Stimulated activated CD4-positive, alpha-beta T cell treated with anti-CD3 and anti-CD28 coated beads, Interleukin-12 subunit alpha, Interleukin-12 subunit beta, amount 100 ng/mL, for 48 hours (primary cell): ENCODE measurements at regions not wholly inside any gene's neighbourhood (a gene's known extent, or its start where the extent isn't known, plus 50 kb on each side); places are given as distances from the start of the nearest gene placed in this dataset.

Experiments
- DNase-seq, 3 donors: peaks; one replicate each; pipeline ENCODE4 v3.0.0-alpha.2; 2020; ENCODE audit warnings: low read depth in 2 of 3, low spot score in 1 of 3

GRCh38 chr18:40583671-40584070 lies 1371.4 kb upstream of the PIK3C3 start:
- no peak for DNase-seq

- no peak for DNase-seq
Observed at GRCh38 chr18:40582105-40582504, 1372.9 kb upstream of the PIK3C3 start.

DNA sequence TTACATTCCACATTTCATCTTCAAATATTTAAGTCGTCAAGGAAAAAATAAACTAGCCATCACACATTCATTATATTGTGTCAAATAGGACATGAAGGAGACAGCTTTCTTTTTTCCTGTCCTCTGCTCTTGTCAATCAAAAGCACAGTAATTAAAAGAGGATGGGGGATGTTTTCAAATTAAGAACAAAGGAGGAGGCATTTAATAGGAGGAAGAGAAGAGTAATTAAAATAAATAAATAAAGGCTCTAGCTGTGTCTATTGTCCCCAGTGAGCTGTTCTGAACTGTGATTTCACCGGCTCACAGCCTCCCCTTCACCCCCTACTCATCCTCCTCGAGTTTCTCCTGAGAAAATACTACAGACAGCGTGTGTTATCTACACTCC lies 1377.1 kb upstream of the PIK3C3 start:
- no peak for DNase-seq

DNA sequence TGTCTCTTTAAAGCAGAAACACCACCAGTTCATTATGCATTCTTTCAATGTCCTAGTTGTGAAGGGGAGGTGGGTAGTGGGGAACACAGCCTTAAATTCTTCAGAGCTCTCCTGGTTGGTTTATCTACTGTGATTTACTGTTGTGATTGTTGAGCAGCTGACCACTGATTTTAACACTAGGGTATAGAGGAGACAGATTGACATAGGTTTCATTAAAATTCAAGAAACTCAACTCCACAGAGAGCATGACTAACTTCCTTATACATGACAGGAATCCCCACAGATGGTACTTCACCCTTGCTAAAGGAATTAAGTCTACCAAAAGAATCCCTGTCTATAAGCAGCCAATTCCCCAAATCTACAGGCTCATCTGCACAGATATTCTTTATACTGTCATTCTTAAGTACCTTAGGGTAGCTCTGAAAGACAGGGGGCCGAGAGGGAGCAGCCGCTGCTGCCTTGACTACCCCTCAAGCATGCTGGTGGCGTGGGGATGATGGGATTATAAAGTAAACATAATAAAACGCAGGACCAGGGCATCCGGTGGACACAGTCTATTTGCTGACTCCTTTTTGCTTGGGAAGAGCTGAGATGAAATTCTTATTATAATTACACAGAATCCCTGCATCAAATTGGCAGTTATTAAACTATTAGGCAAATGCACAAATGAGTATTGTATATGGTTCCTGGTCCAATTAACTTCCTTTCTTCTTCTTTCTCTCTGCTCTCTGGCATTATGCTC lies 1377.6 kb upstream of the PIK3C3 start:
- no peak for DNase-seq

- no peak for DNase-seq
Observed at GRCh38 chr18:40576507-40577115, 1378.4 kb upstream of the PIK3C3 start.

DNA sequence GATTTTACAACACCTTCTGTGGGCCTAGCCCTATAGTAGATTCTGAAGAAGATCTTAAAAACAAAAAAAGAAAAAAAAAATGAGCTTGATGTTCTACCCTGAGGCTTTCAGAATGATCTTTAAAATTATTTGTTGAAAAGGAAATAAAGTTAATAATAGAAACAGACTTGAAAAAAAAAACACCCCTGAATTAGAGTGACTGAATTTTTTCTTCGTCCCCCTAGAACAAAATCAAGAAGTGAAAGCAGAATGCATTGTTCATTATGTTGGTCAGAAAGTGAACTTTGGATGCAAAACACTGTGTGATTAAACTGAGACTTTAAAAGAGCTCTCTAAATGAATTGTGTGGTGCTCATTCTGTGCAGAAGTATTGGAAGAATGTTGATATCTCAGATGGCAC lies 1384.4 kb upstream of the PIK3C3 start:
- no peak for DNase-seq

DNA sequence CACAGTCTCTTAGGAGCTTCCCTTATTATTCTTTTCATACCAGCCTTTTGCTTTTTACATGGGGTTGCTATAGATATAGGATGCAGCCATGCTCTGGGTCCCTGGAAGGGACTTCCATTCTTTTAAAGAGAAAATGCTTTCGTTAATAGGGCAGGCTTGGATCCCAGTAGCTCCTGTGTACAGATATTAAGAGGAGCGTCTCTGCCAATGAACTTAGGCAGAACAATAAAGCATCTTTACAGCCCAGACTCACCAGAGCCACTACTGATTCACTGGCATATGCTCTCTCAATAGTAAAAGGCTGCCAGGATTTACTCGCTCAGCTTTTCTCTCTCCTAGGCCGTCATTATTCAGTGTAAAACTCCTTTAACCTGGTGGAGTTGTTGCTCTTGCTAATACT lies 1385.4 kb upstream of the PIK3C3 start:
- no peak for DNase-seq

GRCh38 chr18:40566510-40566844 lies 1388.6 kb upstream of the PIK3C3 start:
- DNase-seq, result no peak

- DNase-seq, result no peak
Observed at GRCh38 chr18:40565805-40566509, 1389.1 kb upstream of the PIK3C3 start.

DNA sequence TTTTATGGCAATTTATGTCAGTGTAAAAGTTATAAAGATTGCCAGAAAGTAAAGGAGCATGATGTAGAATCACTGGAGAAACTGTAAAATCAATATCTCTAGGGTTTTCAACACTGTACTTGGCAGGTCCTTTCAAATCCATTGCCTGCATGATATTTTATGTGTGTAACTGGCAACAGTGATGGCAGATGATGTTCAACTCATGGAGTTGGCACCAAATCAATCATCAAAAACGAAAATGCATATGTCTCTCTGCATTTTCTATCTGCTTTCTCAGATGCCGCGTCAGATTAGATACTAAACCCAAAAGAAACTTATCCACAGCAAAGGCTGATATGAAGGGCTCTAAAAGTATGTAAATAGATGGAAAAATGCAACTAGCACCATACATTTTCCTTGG lies 1395.5 kb upstream of the PIK3C3 start:
- DNase-seq, result no peak

DNA sequence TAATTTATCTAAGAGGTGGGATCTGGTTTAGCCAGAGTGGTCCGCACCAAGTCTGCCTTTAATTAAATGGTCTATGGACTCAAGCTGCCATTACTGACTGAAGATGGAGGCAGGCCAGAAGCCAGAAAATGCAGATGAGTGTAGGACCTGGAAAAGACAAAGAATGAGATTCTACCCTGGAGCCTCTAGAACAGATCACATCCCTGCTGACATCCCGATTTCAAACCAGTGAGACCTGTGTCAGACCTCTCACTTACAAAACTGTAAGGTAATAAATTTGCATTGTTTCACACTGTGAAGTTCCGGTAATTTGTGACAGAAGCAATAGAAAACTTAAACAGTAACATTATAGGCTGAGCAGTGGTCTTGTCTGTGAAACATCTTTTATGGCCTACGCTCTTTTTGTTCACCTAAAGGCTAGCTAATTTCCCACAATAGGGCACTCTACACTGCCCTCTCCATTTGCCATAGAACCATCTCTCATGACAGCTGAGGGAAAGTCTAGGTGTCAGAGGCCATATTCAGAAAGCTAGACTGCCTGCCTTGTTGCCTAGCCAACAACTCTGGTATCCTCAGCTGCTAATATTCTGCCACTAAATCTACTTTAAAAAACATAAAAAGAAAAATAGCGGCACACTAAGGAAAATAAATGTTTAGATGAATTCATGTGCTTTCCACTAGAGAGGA lies 1396.2 kb upstream of the PIK3C3 start:
- no peak for DNase-seq

DNA sequence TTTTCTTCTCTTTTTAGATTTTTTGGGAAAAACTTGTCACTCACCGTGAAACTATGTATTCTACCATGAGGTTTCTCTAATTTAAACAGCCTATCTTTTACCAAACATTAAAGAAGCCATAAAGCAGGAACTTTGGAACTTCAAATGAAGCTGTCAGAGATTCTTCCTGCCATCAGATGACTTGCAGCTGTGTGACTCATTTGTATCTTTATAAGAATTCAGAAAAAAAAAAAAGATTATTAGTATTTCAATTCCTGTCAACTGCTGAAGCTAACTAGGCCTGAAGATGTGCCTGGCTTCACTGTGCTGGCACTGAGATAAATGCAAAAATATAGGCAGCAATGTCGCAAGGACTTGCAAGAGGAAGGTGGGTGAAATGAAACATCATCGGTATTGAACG lies 1399.1 kb upstream of the PIK3C3 start:
- DNase-seq, result no peak

GRCh38 chr18:40553029-40553428 lies 1402.0 kb upstream of the PIK3C3 start:
- no peak for DNase-seq

DNA sequence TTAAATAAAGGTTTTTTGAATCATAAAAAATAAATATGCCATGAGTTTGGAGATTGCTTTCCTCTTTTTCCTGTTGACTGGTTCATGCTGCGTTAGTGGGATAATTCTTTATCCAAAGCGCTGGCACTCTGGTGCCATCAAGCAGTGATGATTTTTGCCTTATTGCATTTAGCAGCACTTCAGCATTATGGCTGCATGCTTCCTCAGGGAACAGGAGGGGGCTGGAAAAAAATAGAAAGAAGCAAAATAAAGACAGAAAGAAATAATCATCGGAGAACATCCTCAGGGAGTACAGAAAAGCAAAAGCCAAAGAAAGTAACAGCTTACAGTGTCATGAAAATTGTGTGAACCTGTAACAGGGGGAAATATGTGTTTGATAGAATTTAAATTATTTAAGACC lies 1408.2 kb upstream of the PIK3C3 start:
- no peak for DNase-seq

GRCh38 chr18:40534723-40535122 lies 1420.3 kb upstream of the PIK3C3 start:
- no peak for DNase-seq

DNA sequence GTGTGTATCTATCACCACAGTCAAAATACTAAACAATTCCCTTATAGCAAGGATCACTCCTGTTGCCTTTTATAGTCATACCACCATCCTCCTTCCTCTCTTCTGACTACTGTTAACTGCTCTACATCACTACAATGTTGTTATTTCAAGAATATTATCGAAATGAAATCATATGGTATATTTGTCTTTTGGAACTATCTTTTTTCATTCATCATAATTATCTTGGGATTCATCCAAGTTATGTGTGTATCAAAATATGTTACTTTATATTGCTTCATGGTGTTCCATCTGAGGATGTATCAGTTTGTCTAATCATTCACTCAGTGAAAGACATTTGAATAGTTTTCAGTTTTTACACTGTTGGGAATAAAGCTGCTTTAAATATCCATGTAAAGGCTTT lies 1423.0 kb upstream of the PIK3C3 start:
- no peak for DNase-seq

DNA sequence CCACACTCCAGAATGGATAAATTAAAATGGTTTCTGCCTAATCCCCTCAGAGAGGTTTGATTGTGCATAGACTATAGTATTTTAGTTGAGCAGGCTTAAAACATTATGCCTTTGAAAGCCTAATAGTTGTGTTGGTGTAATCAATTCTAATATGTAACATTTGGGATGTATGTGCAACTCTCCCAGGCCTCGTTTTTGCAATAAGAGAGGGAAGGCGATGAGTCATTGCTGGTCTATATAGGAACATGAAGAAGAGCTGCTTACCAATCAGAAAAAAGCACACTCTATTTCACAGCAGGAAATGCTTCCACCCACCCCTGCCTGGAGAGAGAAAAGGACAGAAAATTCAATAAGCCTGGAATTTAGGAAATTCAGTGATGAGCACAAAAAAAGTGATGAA lies 1424.0 kb upstream of the PIK3C3 start:
- no peak for DNase-seq

DNA sequence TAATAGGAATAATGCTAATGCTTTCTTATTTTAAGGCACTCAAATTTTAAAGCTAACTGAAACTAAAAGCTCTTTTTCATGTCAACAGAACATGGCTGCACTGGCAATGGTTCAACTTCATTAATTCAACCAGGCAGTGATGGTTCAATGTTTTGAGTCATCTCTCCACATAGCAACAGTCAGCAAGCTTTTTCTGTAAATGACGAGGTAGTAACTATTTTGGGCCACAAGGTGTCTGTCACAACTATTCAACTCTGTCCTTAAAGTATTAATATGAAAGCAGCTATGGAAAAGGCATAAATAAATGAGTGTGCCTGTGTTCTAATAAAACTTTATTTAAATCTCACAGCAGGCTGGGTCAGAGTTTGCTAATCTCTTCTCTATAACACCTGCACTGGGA lies 1425.6 kb upstream of the PIK3C3 start:
- no peak for DNase-seq

- no peak for DNase-seq
Observed at GRCh38 chr18:40524881-40525280, 1430.2 kb upstream of the PIK3C3 start.

GRCh38 chr18:40523287-40523686 lies 1431.7 kb upstream of the PIK3C3 start:
- DNase-seq, result no peak

GRCh38 chr18:40501026-40501425 lies 1454.0 kb upstream of the PIK3C3 start:
- DNase-seq, result no peak

DNA sequence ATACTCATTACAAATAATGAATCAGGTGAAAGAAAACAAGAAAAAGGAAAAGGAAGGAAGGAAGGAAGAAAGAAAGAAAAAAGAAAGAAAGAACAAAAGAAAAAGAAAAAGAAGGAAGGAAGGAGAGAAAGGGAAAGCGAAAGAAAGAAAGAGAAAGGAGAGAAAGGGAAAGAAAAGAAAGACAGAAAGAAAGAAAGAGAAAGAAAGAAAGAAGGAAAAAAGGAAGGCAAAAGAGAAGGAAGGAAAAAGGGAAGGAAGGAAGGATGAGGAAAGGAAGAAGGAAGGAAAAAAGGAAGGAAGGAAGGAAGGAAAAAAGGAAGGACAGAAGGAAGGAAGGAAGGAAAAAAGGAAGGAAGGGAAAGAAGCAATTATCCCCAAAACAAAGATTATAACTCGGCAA lies 1460.4 kb upstream of the PIK3C3 start:
- no peak for DNase-seq
